ENCODE measurements at regions not wholly inside any gene's neighbourhood (a gene's known extent, or its start where the extent isn't known, plus 50 kb on each side); places are given as distances from the start of the nearest gene placed in this dataset.
"Not testable (repeated sequence)": the region's sequence is repeated elsewhere in the genome, so short reads cannot be mapped to it uniquely, and the experiment has no call there.

- Mint-ChIP-seq H3K9me3 (peaks cover 39 to 47% of the 10 kb centered on the region in 2 donors), H3K27me3 (no peaks in the 10 kb centered on the region)
Measured at GRCh38 chr5:82971901-82972300, 105.3 kb downstream of the TMEM167A start.

GRCh38 chr5:82971034-82971806 is 106.0 kb downstream of the TMEM167A start:
- not testable (repeated sequence) for H3K27me3 Mint-ChIP-seq, H3K4me3 Mint-ChIP-seq, ATAC-seq, H3K4me1 Mint-ChIP-seq, H3K27ac Mint-ChIP-seq, DNase-seq
- H3K9me3 Mint-ChIP-seq = peaks cover 34 to 40% of the 10 kb centered on the region in 2 donors

More at GRCh38 chr5:82971901-82972300, 105.3 kb downstream of the TMEM167A start:
- DNase-seq = no peak
- ATAC-seq = no peak
- Mint-ChIP-seq H3K4me1 (peaks cover 6% of the 10 kb centered on the region), H3K27ac (no peak overlapping the region), H3K4me3 (no peak overlapping the region)

GRCh38 chr5:82969221-82969976 is 107.8 kb downstream of the TMEM167A start:
- not testable (repeated sequence) for H3K27me3 Mint-ChIP-seq, H3K27ac Mint-ChIP-seq, H3K4me1 Mint-ChIP-seq, H3K4me3 Mint-ChIP-seq
- peak in 1 of 2 donors; percentile 19 for DNase-seq
- ATAC-seq = peak; percentile 28
- peaks cover 16 to 22% of the 10 kb centered on the region in 2 donors for H3K9me3 Mint-ChIP-seq

GRCh38 chr5:82967072-82967471 is 110.1 kb downstream of the TMEM167A start:
- DNase-seq (no peak), ATAC-seq (no peak)
- Mint-ChIP-seq H3K4me3 (no peak overlapping the region), H3K9me3 (peaks cover 15 to 19% of the 10 kb centered on the region in 2 donors), H3K27ac (no peak overlapping the region), H3K4me1 (peaks cover 6% of the 10 kb centered on the region), H3K27me3 (no peaks in the 10 kb centered on the region)

- H3K4me1 Mint-ChIP-seq = no peaks in the 10 kb centered on the region
- no peak for DNase-seq
- ATAC-seq = no peak
- no peak overlapping the region for H3K27ac Mint-ChIP-seq
- no peak overlapping the region for H3K4me3 Mint-ChIP-seq
- H3K9me3 Mint-ChIP-seq = peaks cover 15 to 22% of the 10 kb centered on the region in 2 donors
- H3K27me3 Mint-ChIP-seq = no peaks in the 10 kb centered on the region
Measured at GRCh38 chr5:82959466-82959865, 117.7 kb downstream of the TMEM167A start.

GRCh38 chr5:82956600-82956999 is 120.6 kb downstream of the TMEM167A start:
- H3K4me3 Mint-ChIP-seq = no peak overlapping the region
- no peak overlapping the region for H3K27ac Mint-ChIP-seq
- H3K27me3 Mint-ChIP-seq = no peaks in the 10 kb centered on the region
- DNase-seq (no peak), ATAC-seq (no peak)
- H3K4me1 Mint-ChIP-seq = no peaks in the 10 kb centered on the region
- peaks cover 15 to 22% of the 10 kb centered on the region in 2 donors for H3K9me3 Mint-ChIP-seq

GRCh38 chr5:82952326-82952725 is 124.9 kb downstream of the TMEM167A start:
- Mint-ChIP-seq H3K4me1 (no peaks in the 10 kb centered on the region), H3K4me3 (no peak overlapping the region), H3K27me3 (no peaks in the 10 kb centered on the region), H3K27ac (no peak overlapping the region), H3K9me3 (peaks cover 13 to 34% of the 10 kb centered on the region in 2 donors)
- DNase-seq = no peak
- ATAC-seq = no peak

GRCh38 chr5:82944267-82944666 is 132.9 kb downstream of the TMEM167A start:
- peaks cover 0 to 12% of the 10 kb centered on the region in 2 donors for H3K9me3 Mint-ChIP-seq
- not testable (repeated sequence) for DNase-seq, ATAC-seq, H3K27ac Mint-ChIP-seq, H3K27me3 Mint-ChIP-seq, H3K4me1 Mint-ChIP-seq, H3K4me3 Mint-ChIP-seq

- H3K27me3 Mint-ChIP-seq = no peaks in the 10 kb centered on the region
- H3K4me3 Mint-ChIP-seq = no peak overlapping the region
- H3K4me1 Mint-ChIP-seq = no peaks in the 10 kb centered on the region
- no peak overlapping the region for H3K27ac Mint-ChIP-seq
- no peaks in the 10 kb centered on the region for H3K9me3 Mint-ChIP-seq
- ATAC-seq (no peak), DNase-seq (no peak)
Measured at GRCh38 chr5:82942083-82942881, 134.9 kb downstream of the TMEM167A start.

GRCh38 chr5:82938901-82939725 is 138.1 kb downstream of the TMEM167A start:
- Mint-ChIP-seq H3K4me3 (no peak overlapping the region), H3K27ac (no peak overlapping the region), H3K9me3 (no peaks in the 10 kb centered on the region), H3K4me1 (no peaks in the 10 kb centered on the region), H3K27me3 (no peaks in the 10 kb centered on the region)
- ATAC-seq (no peak), DNase-seq (no peak)

- not testable (repeated sequence) for DNase-seq, ATAC-seq
Measured at GRCh38 chr5:82932473-82933220, 144.5 kb downstream of the TMEM167A start.

GRCh38 chr5:82931110-82931509 is 146.1 kb downstream of the TMEM167A start:
- ATAC-seq = no peak
- Mint-ChIP-seq H3K4me1 (no peaks in the 10 kb centered on the region), H3K27me3 (no peaks in the 10 kb centered on the region), H3K4me3 (no peak overlapping the region), H3K27ac (no peak overlapping the region), H3K9me3 (no peaks in the 10 kb centered on the region)
- DNase-seq = no peak

More at GRCh38 chr5:82932473-82933220, 144.5 kb downstream of the TMEM167A start:
- not testable (repeated sequence) for H3K27me3 Mint-ChIP-seq, H3K4me3 Mint-ChIP-seq, H3K27ac Mint-ChIP-seq, H3K9me3 Mint-ChIP-seq, H3K4me1 Mint-ChIP-seq

GRCh38 chr5:82925061-82925411 is 152.2 kb downstream of the TMEM167A start:
- Mint-ChIP-seq H3K4me3 (no peak overlapping the region), H3K9me3 (no peaks in the 10 kb centered on the region), H3K27me3 (no peaks in the 10 kb centered on the region), H3K4me1 (no peaks in the 10 kb centered on the region), H3K27ac (peak overlapping the region in 1 of 2 donors; percentile 78)
- DNase-seq (no peak), ATAC-seq (no peak)

Data from stimulated activated naive CD8-positive, alpha-beta T cell treated with anti-CD3 and anti-CD28 coated beads, Interleukin-15, amount 100 ng/mL, for 72 hours (primary cell).